DMS 273 (cell line): ENCODE measurements at regions not wholly inside any gene's neighbourhood (a gene's known extent, or its start where the extent isn't known, plus 50 kb on each side); places are given as distances from the start of the nearest gene placed in this dataset.

Experiments
- DNase-seq: peaks from one replicate; lab custom pipeline; 2025; ENCODE audit not compliant: unreplicated experiment; lab: John Stamatoyannopoulos, UW

- DNase-seq = peak; percentile 92
Observed at GRCh38 chr7:25495342-25496250, 267.3 kb upstream of the NPVF start.

GRCh38 chr7:25496476-25497368 is 268.4 kb upstream of the NPVF start:
- peak; percentile 57 for DNase-seq

DNA sequence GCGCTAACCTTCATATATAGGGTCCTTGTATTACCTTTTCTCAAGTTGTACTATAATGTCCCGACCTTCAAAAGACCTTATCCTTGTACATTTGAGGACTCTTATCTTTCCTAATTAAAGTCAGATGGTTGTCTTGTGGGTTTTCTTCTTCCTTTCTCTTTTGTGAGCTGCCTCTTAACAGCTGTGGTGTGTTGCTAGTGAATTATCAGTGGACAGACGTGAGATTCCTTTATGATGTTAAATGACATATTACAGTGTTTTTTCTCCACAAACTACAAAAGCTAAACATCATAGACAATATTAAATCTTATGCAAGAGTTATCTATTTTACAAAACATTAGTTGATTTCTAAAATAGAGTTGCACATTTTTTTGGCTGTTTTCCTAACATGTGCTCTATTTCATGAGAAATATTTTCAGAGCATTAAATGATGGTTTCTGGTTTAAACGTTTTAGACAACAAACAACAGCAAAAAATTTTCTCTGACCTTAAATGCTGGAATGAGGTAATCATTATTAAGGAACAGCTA is 272.2 kb upstream of the NPVF start:
- no peak for DNase-seq

GRCh38 chr7:25503306-25503705 is 275.0 kb upstream of the NPVF start:
- no peak for DNase-seq

DNA sequence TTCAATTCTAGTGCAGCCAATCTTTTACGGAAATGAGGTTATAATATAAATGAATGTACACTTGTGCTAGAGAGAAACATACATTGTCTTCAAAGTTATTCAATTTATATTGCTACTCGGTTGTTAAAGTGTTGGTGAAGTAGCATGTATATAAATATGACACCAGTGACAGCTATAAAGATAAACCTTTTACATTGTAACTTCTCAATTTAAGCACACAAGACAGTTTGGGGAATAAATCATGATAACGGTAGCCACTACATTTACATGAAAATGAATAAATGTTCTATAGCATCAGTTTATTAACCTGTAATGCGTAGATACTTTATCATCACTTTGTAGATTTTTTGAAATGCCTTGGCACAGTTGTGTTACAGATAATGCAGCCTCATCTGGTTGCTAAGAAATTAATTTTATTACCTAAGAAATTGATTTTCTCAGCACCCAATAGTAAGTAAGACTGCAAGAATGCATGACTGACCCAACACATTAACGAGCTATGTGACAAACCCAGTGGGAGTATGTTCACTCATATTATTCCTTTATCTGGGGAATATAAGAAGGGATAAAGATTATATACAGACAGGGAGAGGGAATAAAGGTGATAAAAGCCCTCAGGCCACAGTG is 283.9 kb upstream of the NPVF start:
- no peak for DNase-seq

DNA sequence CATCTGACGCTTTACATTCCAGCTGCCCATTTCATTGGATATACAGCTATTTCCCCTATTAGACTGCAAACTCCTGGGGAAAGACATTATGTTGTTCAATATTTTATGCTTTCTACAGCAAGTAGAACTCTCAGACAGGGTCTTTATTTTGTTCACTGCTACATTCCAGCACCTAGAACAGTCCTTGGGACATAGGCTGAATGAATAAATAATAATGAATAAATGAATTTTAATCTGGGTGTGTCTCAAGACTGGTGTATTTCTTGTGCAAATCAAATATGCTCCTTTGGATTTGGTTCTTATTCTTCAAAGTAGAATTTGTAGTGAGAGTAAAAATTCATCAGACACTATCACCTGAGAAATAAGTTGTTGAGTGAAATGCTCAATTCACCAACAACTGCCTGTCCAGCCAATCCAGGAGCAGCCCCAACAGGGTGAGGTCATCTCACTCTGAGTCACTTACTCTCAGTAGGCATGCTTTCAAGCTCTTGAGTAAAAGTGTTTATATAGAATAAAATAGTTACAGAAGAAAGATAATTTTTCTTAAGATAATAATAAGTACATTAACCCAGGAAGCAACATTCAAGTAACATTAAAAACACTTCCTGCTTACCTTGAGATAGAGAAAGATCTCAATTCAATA is 287.5 kb upstream of the NPVF start:
- DNase-seq = peak; percentile 10

- no peak for DNase-seq
Observed at GRCh38 chr7:25517906-25518305, 289.6 kb upstream of the NPVF start.

DNA sequence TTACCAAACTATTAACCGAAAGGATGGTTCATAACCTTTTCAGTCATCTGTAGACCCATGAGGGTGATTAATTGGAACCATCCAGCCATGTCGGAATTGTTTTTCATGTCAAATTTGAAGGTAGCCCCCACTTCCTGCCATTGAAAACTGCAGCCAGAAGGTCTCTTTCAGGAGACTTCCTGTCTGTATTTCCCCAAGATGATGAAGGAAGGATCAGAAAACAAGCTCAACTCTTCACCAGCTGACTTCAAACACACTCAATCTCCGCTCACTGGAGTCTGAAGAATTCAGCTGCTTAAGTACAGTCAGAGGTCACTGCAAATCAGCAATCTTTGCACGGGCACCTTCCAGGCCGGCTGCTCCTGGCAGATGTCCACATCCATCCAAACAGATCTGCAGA is 291.7 kb upstream of the NPVF start:
- DNase-seq = no peak

GRCh38 chr7:25520516-25520915 is 292.2 kb upstream of the NPVF start:
- no peak for DNase-seq

GRCh38 chr7:25521236-25521635 is 292.9 kb upstream of the NPVF start:
- DNase-seq = no peak

DNA sequence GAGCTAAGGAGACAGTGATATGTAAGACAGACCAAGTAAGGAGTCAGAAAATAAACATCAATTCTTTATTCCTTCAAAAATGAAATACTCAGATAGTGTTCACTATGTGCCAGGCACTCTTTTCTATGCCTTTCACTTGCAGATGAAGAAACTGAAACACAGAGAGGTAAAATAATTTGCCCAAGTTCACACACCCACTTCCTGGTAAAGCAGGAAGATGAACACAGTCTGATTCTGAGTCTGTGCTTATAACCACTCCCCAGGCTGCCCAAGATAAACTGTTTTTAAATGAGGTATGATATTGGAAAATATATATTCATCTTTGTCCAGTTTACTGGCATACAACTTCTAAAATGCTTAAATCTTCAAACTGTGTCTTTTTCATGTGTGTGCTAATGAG is 294.4 kb upstream of the NPVF start:
- no peak for DNase-seq

DNA sequence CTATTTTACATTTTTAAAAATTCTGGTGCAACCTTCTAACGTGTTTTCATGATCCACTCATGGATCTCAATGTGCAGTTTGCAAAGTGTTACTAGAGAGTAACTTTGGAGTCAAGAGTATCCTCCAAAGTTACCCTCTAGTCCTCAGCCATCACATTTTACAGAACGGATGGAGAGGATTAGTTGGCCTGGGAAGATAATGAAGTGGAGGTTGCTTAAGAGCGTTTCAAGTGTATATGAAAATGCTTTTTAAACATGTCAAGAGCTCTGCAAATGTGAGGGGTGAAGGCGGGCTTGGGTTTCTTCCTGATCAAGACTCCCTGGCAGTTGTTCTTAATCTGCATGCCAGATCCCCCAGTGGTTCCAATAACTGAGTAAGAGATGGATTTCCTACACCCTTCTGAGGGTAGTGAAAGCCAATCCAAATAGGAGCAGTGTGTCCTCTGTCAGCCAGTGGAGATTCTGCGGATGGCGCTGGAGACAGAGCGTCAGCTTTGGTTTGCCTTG is 299.4 kb upstream of the NPVF start:
- DNase-seq = no peak

DNA sequence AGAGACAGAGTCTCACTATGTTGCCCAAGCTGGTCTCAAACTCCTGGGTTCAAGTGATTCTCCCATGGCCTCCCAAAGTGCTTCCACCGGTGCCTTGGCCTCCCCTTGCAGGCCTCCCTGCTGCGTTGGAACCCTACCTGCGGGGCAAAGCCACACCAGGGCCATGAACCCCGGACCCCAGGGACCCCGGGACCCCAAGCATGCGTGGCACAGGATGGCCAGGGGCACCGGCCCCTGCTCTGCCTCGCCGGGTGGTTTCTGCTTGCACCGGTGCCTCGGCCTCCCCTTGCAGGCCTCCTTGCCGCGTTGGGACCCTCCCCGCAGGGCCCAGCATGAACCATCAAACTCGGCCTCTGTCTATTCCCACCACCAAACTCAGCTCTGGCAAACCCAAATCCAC is 301.0 kb upstream of the NPVF start:
- DNase-seq = no peak

DNA sequence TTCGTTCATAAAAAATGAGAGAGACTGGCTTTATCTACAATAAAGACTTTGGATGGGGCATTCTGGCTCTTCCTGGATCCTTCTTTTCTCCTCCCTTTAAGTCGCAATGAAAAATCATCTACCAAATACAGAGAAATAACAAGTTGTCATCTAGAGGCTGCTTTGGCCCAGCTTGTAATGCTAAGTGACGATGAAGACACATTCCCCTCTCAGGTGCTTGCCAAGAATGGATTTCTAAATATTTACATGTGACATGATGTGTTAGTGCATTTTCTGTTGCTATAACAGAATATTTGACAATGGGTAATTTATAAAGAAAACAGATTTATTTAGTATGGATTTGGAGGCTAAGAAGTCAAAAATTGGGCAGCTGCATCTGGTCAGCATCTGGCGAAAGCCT is 308.6 kb upstream of the NPVF start:
- no peak for DNase-seq

GRCh38 chr7:25537662-25538375 is 309.5 kb upstream of the NPVF start:
- DNase-seq = no peak

GRCh38 chr7:25541094-25541821 is 313.0 kb upstream of the NPVF start:
- no peak for DNase-seq

- DNase-seq = no peak
Observed at GRCh38 chr7:25541877-25542276, 313.6 kb upstream of the NPVF start.

DNA sequence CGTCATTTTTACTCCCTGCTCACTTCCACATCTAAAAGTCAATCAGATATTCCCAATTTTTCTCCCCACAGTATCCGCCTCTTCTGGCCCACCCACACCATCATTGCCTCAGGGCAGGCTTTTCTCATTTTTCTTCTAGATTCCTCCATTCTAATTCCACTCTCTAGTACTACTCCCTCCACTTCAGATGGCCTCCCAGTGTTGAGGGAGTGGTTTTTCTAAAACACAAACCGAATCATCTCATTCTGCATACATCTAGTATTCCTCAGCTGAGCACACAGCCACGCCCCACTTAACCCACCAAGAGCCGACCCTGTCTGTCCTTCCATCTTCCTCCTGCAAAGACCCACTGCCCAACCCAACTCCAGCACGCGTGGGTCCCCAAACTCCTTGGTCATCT is 314.9 kb upstream of the NPVF start:
- no peak for DNase-seq

DNA sequence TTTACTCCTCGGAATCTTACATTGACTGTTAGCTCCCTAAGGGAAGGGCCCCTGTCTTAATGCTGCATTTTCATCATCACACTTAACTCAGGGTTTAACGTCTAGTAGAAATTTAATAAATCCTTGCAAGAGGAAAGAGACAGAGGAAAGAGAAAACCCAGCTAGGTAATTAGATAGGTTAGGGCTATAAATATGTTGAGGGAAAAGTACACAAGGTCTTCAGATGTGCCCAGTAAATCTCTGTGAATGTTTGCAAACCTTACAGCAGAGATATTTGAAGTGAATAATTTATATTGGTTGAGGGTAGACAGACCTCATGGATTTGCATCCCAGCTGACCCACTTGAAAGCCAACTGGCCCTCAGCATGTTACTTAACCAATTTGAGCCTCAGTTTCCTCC is 315.5 kb upstream of the NPVF start:
- no peak for DNase-seq
